ENCODE measurements at regions not wholly inside any gene's neighbourhood (a gene's known extent, or its start where the extent isn't known, plus 50 kb on each side); places are given as distances from the start of the nearest gene placed in this dataset.
"Not testable (repeated sequence)": the region's sequence is repeated elsewhere in the genome, so short reads cannot be mapped to it uniquely, and the experiment has no call there.

- no peak for DNase-seq
These were observed 105.0 kb upstream of the FOXN3 start for GRCh38 chr14:89521988-89522387.

GRCh38 chr14:89519040-89519439 lies 102.0 kb upstream of the FOXN3 start:
- DNase-seq, result no peak

- no peak for DNase-seq
These were observed 99.1 kb upstream of the FOXN3 start for GRCh38 chr14:89516173-89516572.

GRCh38 chr14:89514601-89515000 lies 97.6 kb upstream of the FOXN3 start:
- DNase-seq, result no peak

GRCh38 chr14:89509891-89510290 lies 92.9 kb upstream of the FOXN3 start:
- no peak for DNase-seq

- no peak for DNase-seq
These were observed 91.8 kb upstream of the FOXN3 start for GRCh38 chr14:89508863-89509262.

GRCh38 chr14:89507926-89508460 lies 91.0 kb upstream of the FOXN3 start:
- no peak for DNase-seq

GRCh38 chr14:89507521-89507920 lies 90.5 kb upstream of the FOXN3 start:
- DNase-seq, result no peak

GRCh38 chr14:89506891-89507452 lies 89.9 kb upstream of the FOXN3 start:
- not testable (repeated sequence) for DNase-seq

- no peak for DNase-seq
These were observed 87.7 kb upstream of the FOXN3 start for GRCh38 chr14:89504602-89505313.

- no peak for DNase-seq
These were observed 87.1 kb upstream of the FOXN3 start for GRCh38 chr14:89504091-89504490.

GRCh38 chr14:89503431-89503996 lies 86.5 kb upstream of the FOXN3 start:
- no peak for DNase-seq

GRCh38 chr14:89502966-89503365 lies 85.9 kb upstream of the FOXN3 start:
- no peak for DNase-seq

- no peak for DNase-seq
These were observed 84.3 kb upstream of the FOXN3 start for GRCh38 chr14:89501381-89501780.

GRCh38 chr14:89500303-89500702 lies 83.3 kb upstream of the FOXN3 start:
- no peak for DNase-seq

GRCh38 chr14:89498878-89499277 lies 81.8 kb upstream of the FOXN3 start:
- DNase-seq, result no peak

GRCh38 chr14:89495718-89496117 lies 78.7 kb upstream of the FOXN3 start:
- no peak for DNase-seq

GRCh38 chr14:89493877-89494634 lies 77.0 kb upstream of the FOXN3 start:
- DNase-seq, result no peak

GRCh38 chr14:89493406-89493805 lies 76.4 kb upstream of the FOXN3 start:
- no peak for DNase-seq

GRCh38 chr14:89491711-89492381 lies 74.8 kb upstream of the FOXN3 start:
- peak; percentile 81 for DNase-seq

GRCh38 chr14:89490466-89490865 lies 73.4 kb upstream of the FOXN3 start:
- no peak for DNase-seq

- DNase-seq, result peak; percentile 48
These were observed 72.9 kb upstream of the FOXN3 start for GRCh38 chr14:89489761-89490437.

Data from skin of body (tissue), 1 donor.